ENCODE measurements at regions not wholly inside any gene's neighbourhood (a gene's known extent, or its start where the extent isn't known, plus 50 kb on each side); places are given as distances from the start of the nearest gene placed in this dataset.

GRCh38 chr7:98795741-98796493, 73.9 kb downstream of the TMEM130 start:
- 89 to 92% methylated on average over 12 of the region's 12 CpGs for WGBS, 2 donors
- DNase-seq = no peak

More at GRCh38 chr7:98795741-98796493, 73.9 kb downstream of the TMEM130 start:
- Histone ChIP-seq H3K27me3 (no peaks in the 10 kb centered on the region), H3K4me3 (no peak overlapping the region), H3K9me3 (peaks cover 0 to 15% (median under 1%) of the 10 kb centered on the region in 11 donors), H3K27ac (no peak overlapping the region), H3K36me3 (no peaks in the 10 kb centered on the region), H3K4me1 (no peaks in the 10 kb centered on the region)
- ATAC-seq = no peak
- intact Hi-C loops (cut with DNase I) = no loop called here
- no peak for TF ChIP-seq CTCF (IDR thresholded peaks at IDR 0.05)
